EH (cell line): ENCODE measurements at regions not wholly inside any gene's neighbourhood (a gene's known extent, or its start where the extent isn't known, plus 50 kb on each side); places are given as distances from the start of the nearest gene placed in this dataset.

Source experiments
- DNase-seq: peaks from one replicate; pipeline ENCODE4 v3.0.0-alpha.2; 2015; ENCODE audit warnings: low read depth

- DNase-seq = no peak
Measured at GRCh38 chr7:124330731-124331407, 298.0 kb upstream of the TMEM229A start.

GRCh38 chr7:124328774-124329173, 295.9 kb upstream of the TMEM229A start:
- no peak for DNase-seq

- DNase-seq = no peak
Measured at GRCh38 chr7:124324262-124324661, 291.4 kb upstream of the TMEM229A start.

- DNase-seq = no peak
Measured at GRCh38 chr7:124323597-124323996, 290.7 kb upstream of the TMEM229A start.

- DNase-seq = peak; percentile 3
Measured at GRCh38 chr7:124322561-124322960, 289.7 kb upstream of the TMEM229A start.

GRCh38 chr7:124318721-124319450, 286.0 kb upstream of the TMEM229A start:
- no peak for DNase-seq

- no peak for DNase-seq
Measured at GRCh38 chr7:124310934-124311390, 278.1 kb upstream of the TMEM229A start.

- no peak for DNase-seq
Measured at GRCh38 chr7:124308384-124308783, 275.5 kb upstream of the TMEM229A start.

GRCh38 chr7:124295289-124295688, 262.4 kb upstream of the TMEM229A start:
- no peak for DNase-seq

GRCh38 chr7:124284937-124285336, 252.1 kb upstream of the TMEM229A start:
- no peak for DNase-seq

- peak; percentile 23 for DNase-seq
Measured at GRCh38 chr7:124276005-124276622, 243.2 kb upstream of the TMEM229A start.

- DNase-seq = no peak
Measured at GRCh38 chr7:124275411-124275810, 242.5 kb upstream of the TMEM229A start.

- DNase-seq = no peak
Measured at GRCh38 chr7:124269774-124270173, 236.9 kb upstream of the TMEM229A start.

GRCh38 chr7:124267154-124267553, 234.3 kb upstream of the TMEM229A start:
- DNase-seq = no peak

- no peak for DNase-seq
Measured at GRCh38 chr7:124263232-124263827, 230.5 kb upstream of the TMEM229A start.

GRCh38 chr7:124261710-124262109, 228.8 kb upstream of the TMEM229A start:
- no peak for DNase-seq

GRCh38 chr7:124257638-124258308, 224.9 kb upstream of the TMEM229A start:
- no peak for DNase-seq

GRCh38 chr7:124255041-124255655, 222.3 kb upstream of the TMEM229A start:
- DNase-seq = no peak

- DNase-seq = no peak
Measured at GRCh38 chr7:124254396-124254795, 221.5 kb upstream of the TMEM229A start.

GRCh38 chr7:124251636-124252035, 218.8 kb upstream of the TMEM229A start:
- no peak for DNase-seq

GRCh38 chr7:124250297-124251034, 217.6 kb upstream of the TMEM229A start:
- no peak for DNase-seq
